ENCODE measurements at regions not wholly inside any gene's neighbourhood (a gene's known extent, or its start where the extent isn't known, plus 50 kb on each side); places are given as distances from the start of the nearest gene placed in this dataset.

DNA sequence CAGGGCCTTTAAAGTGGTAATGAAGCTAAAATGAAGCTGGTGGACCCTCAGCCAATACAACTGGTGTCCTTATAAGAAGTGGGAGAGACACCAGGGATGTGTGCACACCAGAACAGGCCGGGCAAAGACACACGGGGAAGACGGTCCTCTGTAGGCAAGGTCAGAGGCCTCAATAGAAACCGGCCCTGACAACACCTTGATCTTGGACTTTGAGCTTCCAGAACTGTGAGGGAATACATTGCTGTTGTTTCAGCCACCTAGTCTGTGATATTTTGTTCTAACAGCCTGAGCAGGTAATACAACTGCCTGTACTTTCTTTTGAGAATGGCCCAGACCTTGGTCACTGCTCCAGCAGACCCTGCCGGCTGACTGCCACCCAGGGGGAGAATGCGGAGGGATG, 65.6 kb upstream of the FZD7 start:
- H3K36me3 Mint-ChIP-seq (ENCODE audit: low read depth), result no peaks in the 10 kb centered on the region
- peaks cover 15% of the 10 kb centered on the region for H3K27me3 Mint-ChIP-seq
- ChIA-PET POLR2A (no interaction called here), CTCF (no interaction called here)
- peaks cover 4% of the 10 kb centered on the region for H3K9me3 Mint-ChIP-seq
- no peak overlapping the region for H3K27ac Mint-ChIP-seq
- TF ChIP-seq CTCF (IDR thresholded peaks at IDR 0.05), result no peak
- DNase-seq (no peak), ATAC-seq (ENCODE audit: low read depth) (no peak)
- H3K4me1 Mint-ChIP-seq, result no peaks in the 10 kb centered on the region
- intact Hi-C loops (cut with micrococcal nuclease), result no loop called here
- H3K4me3 Mint-ChIP-seq, result no peak overlapping the region

DNA sequence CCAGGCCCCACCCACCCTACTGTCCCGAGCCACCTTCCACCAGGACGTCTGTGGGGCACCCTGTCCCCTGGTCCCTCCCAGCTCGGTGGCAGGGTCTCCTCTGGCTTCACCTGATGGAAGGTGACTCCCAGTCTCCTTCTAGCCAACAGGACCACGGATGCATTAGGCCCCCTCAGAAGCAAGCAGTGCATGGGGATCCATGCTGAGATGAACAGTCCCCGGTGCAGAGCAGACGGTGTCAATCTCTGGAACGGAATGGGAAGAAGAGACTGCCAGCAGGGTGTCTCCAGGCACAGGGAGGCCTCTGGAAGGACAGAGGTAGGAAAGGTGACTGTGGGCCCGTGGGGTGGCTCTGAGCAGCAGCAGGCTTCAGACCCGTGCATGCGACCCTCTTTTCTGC, 65.2 kb upstream of the FZD7 start:
- DNase-seq, result no peak
- POLR2A ChIA-PET, result no interaction called here
- no peak for TF ChIP-seq CTCF (IDR thresholded peaks at IDR 0.05)

GRCh38 chr2:201969241-201969937, 64.3 kb upstream of the FZD7 start:
- Mint-ChIP-seq H3K27me3 (peaks cover 12% of the 10 kb centered on the region), H3K4me1 (no peaks in the 10 kb centered on the region), H3K9me3 (peaks cover 4% of the 10 kb centered on the region), H3K4me3 (no peak overlapping the region), H3K36me3 (ENCODE audit: low read depth) (no peaks in the 10 kb centered on the region), H3K27ac (no peak overlapping the region)
- DNase-seq (no peak), ATAC-seq (ENCODE audit: low read depth) (no peak)
- ChIA-PET CTCF (no interaction called here), POLR2A (no interaction called here)
- intact Hi-C loops (cut with micrococcal nuclease), result no loop called here
- TF ChIP-seq CTCF (IDR thresholded peaks at IDR 0.05), result no peak

More for the DNA sequence above, 65.2 kb upstream of the FZD7 start:
- no peak for ATAC-seq (ENCODE audit: low read depth)
- Mint-ChIP-seq H3K36me3 (ENCODE audit: low read depth) (no peaks in the 10 kb centered on the region), H3K27me3 (peaks cover 15% of the 10 kb centered on the region), H3K4me1 (no peaks in the 10 kb centered on the region), H3K4me3 (no peak overlapping the region), H3K27ac (no peak overlapping the region), H3K9me3 (peaks cover 4% of the 10 kb centered on the region)
- intact Hi-C loops (cut with micrococcal nuclease), result no loop called here
- CTCF ChIA-PET, result no interaction called here

DNA sequence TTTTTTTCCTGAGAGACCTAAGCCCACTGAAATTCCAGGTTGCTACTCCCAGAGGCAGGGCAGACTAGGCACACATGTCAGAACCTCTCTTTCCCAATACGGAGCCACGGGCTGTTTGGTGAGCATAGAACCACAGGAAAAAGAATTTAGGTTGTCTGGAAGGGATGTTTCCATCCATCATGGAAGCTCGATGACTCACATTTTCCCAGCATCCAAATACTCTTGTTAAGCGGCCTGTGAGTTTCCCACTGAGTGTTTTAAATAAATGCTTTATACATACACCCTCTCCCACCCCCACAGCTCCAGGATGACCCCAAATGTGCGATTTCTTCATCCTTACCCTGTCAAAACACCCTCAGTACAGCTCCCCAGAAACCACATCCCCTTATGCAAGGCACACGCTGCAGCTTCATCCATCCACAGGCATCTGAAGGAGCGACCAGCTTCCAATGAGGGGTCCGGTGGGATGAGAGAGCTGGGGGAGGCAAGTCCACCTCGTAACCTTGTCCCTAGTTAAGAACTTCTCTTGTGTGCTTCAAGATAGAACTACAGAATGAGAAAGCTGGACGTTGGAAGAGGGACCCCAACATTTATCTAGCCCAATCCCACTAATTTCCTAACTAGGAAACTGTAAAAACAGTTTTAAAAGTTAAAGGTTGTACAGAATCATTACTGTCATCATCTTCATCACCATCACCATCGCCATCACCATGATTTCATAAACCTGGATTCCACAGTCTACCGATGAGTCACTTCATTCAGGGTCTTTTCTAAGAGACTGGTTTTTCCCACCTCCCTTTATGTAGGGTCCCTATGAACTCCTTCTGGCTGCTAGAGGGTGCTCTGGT, 63.5 kb upstream of the FZD7 start:
- H3K9me3 Mint-ChIP-seq, result peaks cover 4% of the 10 kb centered on the region
- H3K27me3 Mint-ChIP-seq, result peaks cover 12% of the 10 kb centered on the region
- no peaks in the 10 kb centered on the region for H3K36me3 Mint-ChIP-seq (ENCODE audit: low read depth)
- POLR2A ChIA-PET, result no interaction called here
- CTCF ChIA-PET, result no interaction called here
- H3K4me3 Mint-ChIP-seq, result no peak overlapping the region
- no peak for TF ChIP-seq CTCF (IDR thresholded peaks at IDR 0.05)
- H3K27ac Mint-ChIP-seq, result no peak overlapping the region
- DNase-seq, result no peak
- H3K4me1 Mint-ChIP-seq, result no peaks in the 10 kb centered on the region
- intact Hi-C loops (cut with micrococcal nuclease), result no loop called here
- ATAC-seq (ENCODE audit: low read depth), result no peak

DNA sequence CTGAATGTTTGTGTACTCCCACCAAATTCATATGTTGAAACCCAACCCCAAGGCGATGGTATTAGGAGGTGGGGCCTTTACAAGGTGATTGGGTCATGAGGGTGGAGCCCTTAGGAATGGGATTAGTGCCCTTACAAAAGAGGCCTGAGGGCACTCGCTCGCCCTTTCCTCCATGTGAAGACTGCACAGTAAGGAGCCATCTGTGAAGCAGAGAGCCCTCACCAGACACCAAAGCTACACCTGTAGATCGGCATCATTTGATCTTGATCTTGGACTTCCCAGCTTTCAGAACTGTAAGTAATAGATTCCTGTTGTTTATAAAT, 62.9 kb upstream of the FZD7 start:
- H3K9me3 Mint-ChIP-seq, result peaks cover 4% of the 10 kb centered on the region
- intact Hi-C loops (cut with micrococcal nuclease), result no loop called here
- POLR2A ChIA-PET, result no interaction called here
- H3K4me1 Mint-ChIP-seq, result no peaks in the 10 kb centered on the region
- H3K36me3 Mint-ChIP-seq (ENCODE audit: low read depth), result no peaks in the 10 kb centered on the region
- peaks cover 17% of the 10 kb centered on the region for H3K27me3 Mint-ChIP-seq
- ATAC-seq (ENCODE audit: low read depth), result no peak
- H3K27ac Mint-ChIP-seq, result no peak overlapping the region
- CTCF ChIA-PET, result no interaction called here
- TF ChIP-seq CTCF (IDR thresholded peaks at IDR 0.05), result no peak
- H3K4me3 Mint-ChIP-seq, result no peak overlapping the region
- no peak for DNase-seq
